DOHH2 (cell line): ENCODE measurements at regions not wholly inside any gene's neighbourhood (a gene's known extent, or its start where the extent isn't known, plus 50 kb on each side); places are given as distances from the start of the nearest gene placed in this dataset.

Experiments
- H3F3A ChIP-seq: fragments of 200-600 bp; sonication (generic), shearing (Covaris generic); 2 replicates; pipeline ENCODE4 v1.6.0; 2016; ENCODE audit warnings: antibody characterized with exemption, mild to moderate bottlenecking; ENCODE audit not compliant: control insufficient read depth, insufficient read depth
- H3K27ac ChIP-seq: fragments of 200-600 bp; sonication (generic); 2 replicates; pipeline ENCODE4 v1.5.1; 2014; ENCODE audit warnings: low read depth, mild to moderate bottlenecking, low read length, moderate library complexity
- H3K27me3 ChIP-seq: fragments of 200-600 bp; sonication (generic); 2 replicates; pipeline ENCODE4 v1.6.1; 2014; ENCODE audit warnings: mild to moderate bottlenecking, low read length, mixed read lengths; ENCODE audit not compliant: control insufficient read depth
- H3K36me3 ChIP-seq: fragments of 200-600 bp; sonication (generic); 2 replicates; pipeline ENCODE4 v1.6.1; 2014; ENCODE audit warnings: mild to moderate bottlenecking, low read length, moderate library complexity, mixed read lengths; ENCODE audit not compliant: control insufficient read depth
- H3K4me1 ChIP-seq: fragments of 200-600 bp; sonication (generic); 2 replicates; pipeline ENCODE4 v1.6.1; 2014; ENCODE audit warnings: mild to moderate bottlenecking, low read length, mixed read lengths; ENCODE audit not compliant: control insufficient read depth
- H3K4me2 ChIP-seq: fragments of 200-600 bp; sonication (generic); 2 replicates; pipeline ENCODE4 v1.6.0; 2014; ENCODE audit warnings: mild to moderate bottlenecking, low read length, moderate library complexity
- H3K4me3 ChIP-seq: fragments of 200-600 bp; sonication (generic); 2 replicates; pipeline ENCODE4 v1.5.1; 2014; ENCODE audit warnings: mild to moderate bottlenecking, low read length, mixed read lengths
- H3K79me2 ChIP-seq: fragments of 200-600 bp; sonication (generic); 2 replicates; pipeline ENCODE4 v1.6.1; 2014; ENCODE audit warnings: mild to moderate bottlenecking, low read length, mixed read lengths; ENCODE audit not compliant: control insufficient read depth
- H3K9me2 ChIP-seq: fragments of 200-600 bp; sonication (generic); replicated peaks from 2 replicates; pipeline ENCODE4 v1.6.1; 2014; ENCODE audit warnings: mild to moderate bottlenecking, low read length, mixed read lengths; ENCODE audit not compliant: control insufficient read depth
- H3K9me3 ChIP-seq: fragments of 200-600 bp; sonication (generic); 2 replicates; pipeline ENCODE4 v1.6.1; 2014; ENCODE audit warnings: antibody characterized with exemption, low read length, mixed read lengths; ENCODE audit not compliant: control insufficient read depth, insufficient read depth
- H4K20me1 ChIP-seq: fragments of 200-600 bp; sonication (generic); 2 replicates; pipeline ENCODE4 v1.6.0; 2014; ENCODE audit warnings: low read depth, mild to moderate bottlenecking, antibody characterized with exemption, low read length, moderate library complexity; ENCODE audit not compliant: control insufficient read depth, insufficient read depth
- CTCF ChIP-seq: fragments of 200-600 bp; sonication (generic); IDR thresholded peaks from one replicate; pipeline ENCODE4 v1.5.1; 2014; ENCODE audit warnings: antibody characterized with exemption, mild to moderate bottlenecking, low read depth, low read length; ENCODE audit not compliant: poor library complexity, severe bottlenecking
- EZH2phosphoT487 ChIP-seq: fragments of 200-600 bp; sonication (generic); IDR thresholded peaks from 2 replicates; pipeline ENCODE4 v1.6.1; 2017; ENCODE audit warnings: borderline replicate concordance, mild to moderate bottlenecking, antibody characterized with exemption, low read length, moderate library complexity, mixed read lengths

GRCh38 chr6:87830907-87831306 lies 128.9 kb upstream of the AKIRIN2 start:
- Histone ChIP-seq H4K20me1 (no peaks in the 10 kb centered on the region), H3K9me3 (no peaks in the 10 kb centered on the region), H3K27me3 (no peaks in the 10 kb centered on the region), H3K4me2 (peak overlapping the region; percentile 90), H3K27ac (peak overlapping the region; percentile 92), H3K9me2 (no peaks in the 10 kb centered on the region), H3F3A (peaks cover 28% of the 10 kb centered on the region), H3K79me2 (peaks cover 31% of the 10 kb centered on the region), H3K36me3 (peaks cover 35% of the 10 kb centered on the region), H3K4me3 (peak overlapping the region; percentile 57), H3K4me1 (peaks cover 98% of the 10 kb centered on the region)
- TF ChIP-seq EZH2phosphoT487 = no peak
- no peak for TF ChIP-seq CTCF

GRCh38 chr6:87829622-87830121 lies 127.6 kb upstream of the AKIRIN2 start:
- Histone ChIP-seq H3K79me2 (peaks cover 31% of the 10 kb centered on the region), H3K9me3 (no peaks in the 10 kb centered on the region), H3K9me2 (no peaks in the 10 kb centered on the region), H3K4me3 (peak overlapping the region; percentile 36), H3K27ac (peak overlapping the region; percentile 92), H3K4me2 (peak overlapping the region; percentile 66), H3K4me1 (peaks cover 99% of the 10 kb centered on the region), H3K36me3 (peaks cover 33% of the 10 kb centered on the region), H3K27me3 (no peaks in the 10 kb centered on the region), H4K20me1 (no peaks in the 10 kb centered on the region), H3F3A (peaks cover 35% of the 10 kb centered on the region)
- TF ChIP-seq CTCF (no peak), EZH2phosphoT487 (no peak)

- Histone ChIP-seq H3K9me3 (no peaks in the 10 kb centered on the region), H3K27me3 (no peaks in the 10 kb centered on the region), H3K4me1 (peaks cover 87% of the 10 kb centered on the region), H3K27ac (peak overlapping the region; percentile 17; the same call in 1 of the 2 replicates), H3K9me2 (no peaks in the 10 kb centered on the region), H3K79me2 (peaks cover 27% of the 10 kb centered on the region), H3K4me3 (peak overlapping the region; percentile 25), H4K20me1 (no peaks in the 10 kb centered on the region), H3K4me2 (peak overlapping the region; percentile 66), H3K36me3 (peaks cover 20% of the 10 kb centered on the region), H3F3A (peaks cover 35% of the 10 kb centered on the region)
- no peak for TF ChIP-seq EZH2phosphoT487
- TF ChIP-seq CTCF = no peak
These were observed 126.0 kb upstream of the AKIRIN2 start for GRCh38 chr6:87828044-87828443.
